GM18907 (cell line): ENCODE measurements at regions not wholly inside any gene's neighbourhood (a gene's known extent, or its start where the extent isn't known, plus 50 kb on each side); places are given as distances from the start of the nearest gene placed in this dataset.

Experiments used
- ATAC-seq: cut with Tn5 transposase; IDR thresholded peaks from one replicate; pipeline ENCODE4 v1.9.1; 2021; ENCODE audit warnings: mild to moderate bottlenecking, moderate library complexity; ENCODE audit not compliant: unreplicated experiment

GRCh38 chr11:32315121-32315520 lies 120.2 kb downstream of the WT1 start:
- ATAC-seq = no peak

GRCh38 chr11:32316232-32316631 lies 119.1 kb downstream of the WT1 start:
- ATAC-seq = no peak

- ATAC-seq = no peak
These were observed 118.3 kb downstream of the WT1 start for GRCh38 chr11:32316858-32317642.

GRCh38 chr11:32317643-32318042 lies 117.7 kb downstream of the WT1 start:
- no peak for ATAC-seq

GRCh38 chr11:32318071-32319055 lies 117.0 kb downstream of the WT1 start:
- ATAC-seq = no peak

GRCh38 chr11:32323814-32324130 lies 111.6 kb downstream of the WT1 start:
- ATAC-seq = no peak

GRCh38 chr11:32325187-32325586 lies 110.2 kb downstream of the WT1 start:
- no peak for ATAC-seq

- no peak for ATAC-seq
These were observed 109.6 kb downstream of the WT1 start for GRCh38 chr11:32325725-32326124.

- ATAC-seq = no peak
These were observed 108.8 kb downstream of the WT1 start for GRCh38 chr11:32326522-32326921.

- no peak for ATAC-seq
These were observed 106.9 kb downstream of the WT1 start for GRCh38 chr11:32328392-32328791.

GRCh38 chr11:32331098-32331497 lies 104.2 kb downstream of the WT1 start:
- ATAC-seq = no peak

- ATAC-seq = no peak
These were observed 103.5 kb downstream of the WT1 start for GRCh38 chr11:32331792-32332191.

- ATAC-seq = no peak
These were observed 102.4 kb downstream of the WT1 start for GRCh38 chr11:32332990-32333319.

- ATAC-seq = no peak
These were observed 101.9 kb downstream of the WT1 start for GRCh38 chr11:32333320-32333991.

- ATAC-seq = no peak
These were observed 100.5 kb downstream of the WT1 start for GRCh38 chr11:32334822-32335221.
